Activated T-cell treated with anti-CD3 and anti-CD28 coated beads, Interleukin-2, amount 50 U/mL, for 24 hours (primary cell): ENCODE measurements at regions not wholly inside any gene's neighbourhood (a gene's known extent, or its start where the extent isn't known, plus 50 kb on each side); places are given as distances from the start of the nearest gene placed in this dataset.
"Not testable (repeated sequence)": the region's sequence is repeated elsewhere in the genome, so short reads cannot be mapped to it uniquely, and the experiment has no call there.

ENCODE experiments used
- DNase-seq: peaks from one replicate; pipeline ENCODE4 v3.0.0-alpha.2; 2020
- H3K27ac Mint-ChIP-seq: 2 replicates; pipeline ENCODE4 v1.8.0; 2020; ENCODE audit warnings: mild to moderate bottlenecking, mixed read lengths
- H3K27me3 Mint-ChIP-seq: 2 replicates; pipeline ENCODE4 v1.8.0; 2020; ENCODE audit warnings: mixed read lengths
- H3K36me3 Mint-ChIP-seq: 2 replicates; pipeline ENCODE4 v1.8.0; 2020; ENCODE audit warnings: low read depth, mixed read lengths
- H3K4me1 Mint-ChIP-seq: 2 replicates; pipeline ENCODE4 v1.8.0; 2020; ENCODE audit warnings: low read depth, mixed read lengths
- H3K4me3 Mint-ChIP-seq: 2 replicates; pipeline ENCODE4 v1.8.0; 2020; ENCODE audit warnings: mild to moderate bottlenecking, moderate library complexity, mixed read lengths
- H3K9me3 Mint-ChIP-seq: 2 replicates; pipeline ENCODE4 v1.8.0; 2020; ENCODE audit warnings: mixed read lengths

DNA sequence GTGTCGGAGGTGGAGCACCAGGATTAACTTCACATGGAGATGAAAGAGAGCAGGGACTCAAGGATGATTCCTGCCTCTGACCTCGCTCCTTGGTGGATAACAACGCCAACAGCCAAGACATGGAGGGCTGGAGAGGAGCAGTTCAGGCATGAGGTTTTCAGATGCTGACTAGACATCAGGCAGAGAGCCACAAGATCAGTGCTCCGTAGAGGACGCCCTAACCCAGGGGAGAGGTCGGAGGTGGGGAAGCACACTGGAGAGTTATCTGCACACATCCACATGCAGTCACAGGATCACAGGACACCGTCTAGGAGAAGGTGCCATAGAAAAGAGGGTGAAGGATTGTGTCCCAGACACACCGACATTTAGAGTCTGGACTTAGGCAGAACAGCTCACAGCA, 344.3 kb downstream of the EIPR1 start:
- Mint-ChIP-seq H3K27me3 (no peaks in the 10 kb centered on the region), H3K36me3 (no peaks in the 10 kb centered on the region), H3K9me3 (no peaks in the 10 kb centered on the region), H3K4me1 (no peaks in the 10 kb centered on the region), H3K27ac (no peak overlapping the region), H3K4me3 (no peak overlapping the region)
- DNase-seq: no peak

DNA sequence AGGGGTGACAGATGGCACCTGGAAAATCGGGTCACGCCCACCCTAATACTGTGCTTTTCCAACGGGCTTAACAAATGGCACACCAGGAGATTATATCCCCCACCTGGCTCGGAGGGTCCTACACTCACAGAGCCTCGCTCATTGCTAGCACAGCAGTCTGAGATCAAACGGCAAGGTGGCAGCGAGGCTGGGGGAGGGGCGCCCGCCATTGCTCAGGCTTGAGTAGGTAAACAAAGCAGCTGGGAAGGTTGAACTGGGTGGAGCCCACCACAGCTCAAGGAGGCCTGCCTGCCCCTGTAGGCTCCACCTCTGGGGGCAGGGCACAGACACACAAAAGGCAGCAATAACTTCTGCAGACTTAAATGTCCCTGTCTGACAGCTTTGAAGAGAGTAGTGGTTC, 346.8 kb downstream of the EIPR1 start:
- H3K27ac Mint-ChIP-seq, H3K9me3 Mint-ChIP-seq, H3K4me1 Mint-ChIP-seq, DNase-seq, H3K36me3 Mint-ChIP-seq, H3K27me3 Mint-ChIP-seq, H3K4me3 Mint-ChIP-seq: not testable (repeated sequence)

DNA sequence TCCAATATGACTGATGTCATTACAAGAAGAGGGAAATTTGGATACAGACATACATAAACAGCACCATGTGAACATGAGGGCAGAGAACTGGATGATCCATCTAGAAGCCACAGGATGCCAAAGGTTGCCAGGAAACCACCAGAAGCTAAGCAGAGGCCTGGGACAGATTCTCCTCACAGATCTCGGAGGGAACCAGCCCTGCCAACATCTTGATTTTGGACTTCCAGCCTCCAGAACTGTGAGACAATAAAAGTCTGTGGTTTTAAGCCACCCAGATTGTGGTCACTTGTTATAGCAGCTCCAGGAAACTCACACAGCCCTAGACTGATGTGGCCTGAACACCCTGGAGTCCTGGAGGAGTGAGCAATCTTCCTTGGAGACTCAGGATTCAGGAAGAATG, 351.6 kb downstream of the EIPR1 start:
- Mint-ChIP-seq H3K4me1 (no peaks in the 10 kb centered on the region), H3K27ac (no peak overlapping the region), H3K9me3 (no peaks in the 10 kb centered on the region), H3K27me3 (peaks cover 13% of the 10 kb centered on the region), H3K4me3 (no peak overlapping the region), H3K36me3 (no peaks in the 10 kb centered on the region)
- no peak for DNase-seq

DNA sequence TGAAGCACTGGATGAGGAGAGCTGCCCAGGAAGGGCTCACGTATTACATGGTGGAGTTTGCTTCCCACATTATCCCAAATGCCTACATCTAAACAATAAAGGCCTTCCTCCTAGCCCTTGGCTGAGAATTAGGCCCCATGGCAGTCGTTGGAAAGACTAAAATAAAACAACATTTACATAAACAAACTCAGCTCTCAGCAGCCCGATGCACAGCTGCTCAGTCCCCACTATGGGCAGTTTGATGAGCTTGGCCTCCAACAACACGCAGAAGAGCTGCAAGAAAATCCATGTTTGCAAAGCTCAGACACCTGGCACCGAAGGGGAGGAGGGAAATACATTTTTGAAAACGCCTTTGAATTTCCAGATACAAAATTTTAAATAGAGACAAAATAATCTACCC, 352.4 kb downstream of the EIPR1 start:
- no peaks in the 10 kb centered on the region for H3K36me3 Mint-ChIP-seq

DNA sequence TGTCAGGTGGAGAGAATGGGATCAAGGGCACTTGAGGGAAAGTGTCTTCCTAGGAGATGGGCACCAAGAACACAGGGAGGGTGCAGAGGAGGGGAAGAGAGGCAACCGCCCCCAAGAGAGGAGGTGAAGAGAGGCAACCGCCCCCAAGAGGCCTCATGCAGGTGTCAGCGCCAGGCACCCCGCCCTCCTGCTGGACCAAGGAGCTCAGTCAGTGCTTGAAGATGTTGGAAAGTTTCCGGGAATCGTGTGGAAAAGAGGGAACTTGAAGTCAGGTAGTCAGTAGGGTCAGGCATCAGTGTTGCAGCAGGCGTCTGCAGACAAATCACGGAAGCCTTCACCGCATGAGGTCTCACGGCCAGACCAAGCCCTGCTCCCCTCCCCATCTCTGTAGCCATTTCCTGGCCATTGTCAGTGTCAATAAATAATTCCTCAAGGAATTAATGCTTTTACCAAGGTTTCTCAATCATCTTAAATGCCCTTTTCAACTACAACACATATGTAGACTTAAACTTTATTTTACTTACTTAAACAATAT, 353.1 kb downstream of the EIPR1 start:
- peaks cover 17% of the 10 kb centered on the region for H3K27me3 Mint-ChIP-seq
- H3K4me1 Mint-ChIP-seq: no peaks in the 10 kb centered on the region

More for the DNA sequence above, 352.4 kb downstream of the EIPR1 start:
- Mint-ChIP-seq H3K4me1 (no peaks in the 10 kb centered on the region), H3K9me3 (no peaks in the 10 kb centered on the region), H3K27me3 (peaks cover 13% of the 10 kb centered on the region), H3K4me3 (no peak overlapping the region), H3K27ac (no peak overlapping the region)
- no peak for DNase-seq

DNA sequence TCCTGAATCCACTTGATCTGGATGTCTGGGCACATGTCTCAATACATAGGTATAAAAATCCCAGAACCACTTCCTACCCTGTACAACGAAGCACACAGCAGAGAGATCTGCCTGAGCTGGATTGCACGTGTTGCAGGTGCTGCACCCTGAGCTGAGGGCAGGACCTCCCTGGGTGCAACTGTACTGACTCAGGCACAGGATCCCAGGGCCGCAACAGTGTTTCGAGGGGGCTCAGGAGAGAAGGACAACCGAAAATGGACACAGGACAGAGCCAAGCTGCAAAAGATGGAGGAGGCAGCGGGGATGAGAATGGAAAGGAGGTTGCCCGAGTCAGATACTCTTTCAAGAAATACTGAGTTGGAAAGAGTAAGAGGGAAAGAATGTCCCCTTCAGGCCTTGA, 354.1 kb downstream of the EIPR1 start:
- DNase-seq: no peak
- peaks cover 17% of the 10 kb centered on the region for H3K27me3 Mint-ChIP-seq
- no peaks in the 10 kb centered on the region for H3K36me3 Mint-ChIP-seq
- no peak overlapping the region for H3K27ac Mint-ChIP-seq
- no peaks in the 10 kb centered on the region for H3K9me3 Mint-ChIP-seq
- no peaks in the 10 kb centered on the region for H3K4me1 Mint-ChIP-seq
- H3K4me3 Mint-ChIP-seq: no peak overlapping the region

More for the DNA sequence above, 353.1 kb downstream of the EIPR1 start:
- no peaks in the 10 kb centered on the region for H3K36me3 Mint-ChIP-seq
- no peak overlapping the region for H3K4me3 Mint-ChIP-seq
- DNase-seq: no peak
- no peaks in the 10 kb centered on the region for H3K9me3 Mint-ChIP-seq
- no peak overlapping the region for H3K27ac Mint-ChIP-seq

DNA sequence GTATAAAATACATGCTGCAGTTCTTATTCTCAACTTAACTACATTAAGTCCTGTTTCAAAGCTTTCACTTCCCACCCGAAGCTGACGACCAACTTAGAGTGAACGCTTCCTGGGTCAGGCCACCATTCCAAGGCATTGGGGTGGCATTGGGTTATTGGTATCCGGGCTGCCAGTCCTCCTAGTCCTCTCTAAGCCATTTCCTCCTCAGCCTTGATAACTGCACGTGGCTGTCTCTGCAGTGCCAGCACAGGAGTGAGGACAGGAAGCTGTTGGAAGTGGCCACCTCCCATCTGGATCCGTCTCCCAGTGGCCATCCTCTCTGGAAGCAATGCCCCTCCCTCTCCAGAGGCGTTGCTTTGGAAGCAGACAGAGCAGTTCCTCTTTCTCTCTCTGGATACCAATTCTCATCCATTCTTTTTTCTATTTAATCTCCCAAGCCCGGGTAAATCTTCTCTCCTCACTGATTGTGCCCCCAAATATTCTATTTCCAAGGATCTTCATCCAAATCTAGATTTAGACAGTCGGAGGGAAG, 354.7 kb downstream of the EIPR1 start:
- H3K36me3 Mint-ChIP-seq: no peaks in the 10 kb centered on the region
- no peaks in the 10 kb centered on the region for H3K9me3 Mint-ChIP-seq
- H3K4me3 Mint-ChIP-seq: no peak overlapping the region
- no peaks in the 10 kb centered on the region for H3K4me1 Mint-ChIP-seq
- no peak for DNase-seq
- peaks cover 17% of the 10 kb centered on the region for H3K27me3 Mint-ChIP-seq
- H3K27ac Mint-ChIP-seq: no peak overlapping the region

DNA sequence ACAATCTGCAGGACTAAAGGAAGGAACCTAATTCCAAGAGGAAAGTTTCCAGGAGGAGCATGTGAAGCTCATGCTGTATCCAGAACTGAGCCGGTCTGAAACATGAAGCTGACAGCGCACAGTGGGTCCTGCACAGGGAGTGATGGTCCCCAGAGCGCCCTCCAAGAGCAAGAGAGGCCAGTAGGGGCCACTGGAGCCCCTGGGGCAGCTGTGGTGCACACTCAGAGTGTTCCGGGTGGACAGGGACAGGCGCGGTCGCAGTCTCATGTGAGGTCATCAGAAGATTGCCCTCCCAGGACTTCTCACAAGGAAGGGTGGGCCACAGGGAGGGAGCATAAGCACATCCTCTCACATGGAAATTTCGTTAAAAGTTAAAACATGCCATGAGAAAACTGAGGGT, 355.9 kb downstream of the EIPR1 start:
- H3K4me3 Mint-ChIP-seq: no peak overlapping the region
- no peak for DNase-seq
- H3K27ac Mint-ChIP-seq: no peak overlapping the region
- peaks cover 9% of the 10 kb centered on the region for H3K9me3 Mint-ChIP-seq
- H3K4me1 Mint-ChIP-seq: no peaks in the 10 kb centered on the region
- H3K36me3 Mint-ChIP-seq: no peaks in the 10 kb centered on the region
- H3K27me3 Mint-ChIP-seq: peaks cover 12% of the 10 kb centered on the region

DNA sequence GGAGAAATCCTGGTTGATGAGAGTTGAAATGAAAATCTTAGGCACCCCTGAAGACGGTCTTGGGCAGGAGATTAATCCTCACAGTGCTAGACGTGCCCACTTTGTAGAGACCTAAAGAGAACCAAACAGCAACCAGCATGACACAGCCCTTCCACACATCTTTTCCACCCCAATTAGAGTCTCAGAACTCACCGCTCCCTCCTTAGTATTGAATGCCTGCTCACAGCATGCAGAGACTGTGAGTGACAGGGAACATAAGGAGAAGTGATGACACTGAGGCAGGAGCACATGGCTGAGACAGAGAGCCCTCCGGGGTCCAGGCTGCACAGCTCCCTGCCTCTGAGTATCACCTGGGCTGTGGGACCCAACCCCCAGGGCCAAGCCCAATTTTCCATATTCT, 367.6 kb downstream of the EIPR1 start:
- Mint-ChIP-seq H3K4me1 (no peaks in the 10 kb centered on the region), H3K4me3 (no peak overlapping the region), H3K36me3 (no peaks in the 10 kb centered on the region), H3K9me3 (peaks cover 19% of the 10 kb centered on the region), H3K27me3 (peaks cover 51% of the 10 kb centered on the region), H3K27ac (no peak overlapping the region)
- DNase-seq: no peak

DNA sequence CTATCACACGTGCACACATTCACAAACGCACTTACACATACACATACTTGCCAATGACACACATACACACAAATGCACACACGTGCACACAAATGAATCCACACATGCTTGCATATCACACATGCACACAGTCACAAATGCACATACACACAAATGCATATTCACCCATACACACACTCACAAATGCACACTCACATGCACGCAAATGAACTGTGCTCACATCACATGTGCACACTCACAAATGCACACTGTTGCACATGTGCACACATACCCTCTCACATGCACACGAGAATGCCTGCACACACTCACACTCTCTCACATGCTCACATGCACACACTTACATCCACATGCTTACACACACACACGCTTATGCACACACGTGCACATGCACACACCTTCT, 368.1 kb downstream of the EIPR1 start:
- no peak for DNase-seq
- Mint-ChIP-seq H3K9me3 (peaks cover 19% of the 10 kb centered on the region), H3K4me1 (no peaks in the 10 kb centered on the region), H3K27me3 (peaks cover 53% of the 10 kb centered on the region), H3K4me3 (no peak overlapping the region), H3K27ac (no peak overlapping the region), H3K36me3 (no peaks in the 10 kb centered on the region)

DNA sequence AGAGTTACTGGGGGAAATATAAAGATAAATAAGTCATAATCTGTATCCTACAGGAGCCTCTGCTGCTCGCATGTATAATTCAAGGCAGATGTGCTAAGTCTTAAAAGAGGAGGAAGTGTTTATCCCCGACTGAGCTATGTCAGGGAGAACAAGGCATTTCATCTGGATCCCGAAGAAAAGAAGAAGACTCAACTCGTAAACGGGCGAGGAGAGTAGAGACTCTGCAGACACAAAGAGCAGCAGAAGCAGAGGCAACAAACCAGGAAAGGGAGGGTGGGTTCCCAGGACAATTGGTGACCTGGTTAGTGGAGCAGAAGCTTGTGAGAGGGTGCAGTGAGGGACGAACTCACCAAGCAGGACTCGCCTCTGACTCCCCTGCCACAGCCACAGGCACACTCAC, 368.6 kb downstream of the EIPR1 start:
- Mint-ChIP-seq H3K4me3 (no peak overlapping the region), H3K9me3 (peaks cover 17% of the 10 kb centered on the region), H3K27me3 (peaks cover 58% of the 10 kb centered on the region), H3K4me1 (no peaks in the 10 kb centered on the region), H3K36me3 (no peaks in the 10 kb centered on the region), H3K27ac (no peak overlapping the region)
- no peak for DNase-seq

DNA sequence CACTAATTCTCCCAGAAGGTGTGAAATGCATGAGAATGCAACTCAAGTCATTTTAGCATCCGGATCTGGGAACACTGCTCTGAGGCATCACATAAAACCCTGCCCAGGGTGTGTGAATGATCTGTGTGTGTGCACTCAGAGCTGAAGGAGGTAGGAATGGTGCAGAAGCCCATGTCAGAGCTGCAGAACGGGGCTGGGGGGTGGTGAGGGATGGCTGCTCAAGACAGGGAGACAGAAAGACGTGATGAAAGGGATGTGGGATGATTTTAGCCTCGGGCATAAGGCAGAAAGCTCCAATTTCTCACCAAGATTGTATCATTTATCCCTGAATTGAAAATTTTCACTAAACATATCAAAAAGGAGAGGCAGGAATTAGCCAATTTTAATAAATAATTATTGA, 369.1 kb downstream of the EIPR1 start:
- DNase-seq: no peak
- H3K27me3 Mint-ChIP-seq: peaks cover 59% of the 10 kb centered on the region
- H3K27ac Mint-ChIP-seq: no peak overlapping the region
- H3K4me3 Mint-ChIP-seq: no peak overlapping the region
- peaks cover 13% of the 10 kb centered on the region for H3K9me3 Mint-ChIP-seq
- no peaks in the 10 kb centered on the region for H3K4me1 Mint-ChIP-seq
- H3K36me3 Mint-ChIP-seq: no peaks in the 10 kb centered on the region

DNA sequence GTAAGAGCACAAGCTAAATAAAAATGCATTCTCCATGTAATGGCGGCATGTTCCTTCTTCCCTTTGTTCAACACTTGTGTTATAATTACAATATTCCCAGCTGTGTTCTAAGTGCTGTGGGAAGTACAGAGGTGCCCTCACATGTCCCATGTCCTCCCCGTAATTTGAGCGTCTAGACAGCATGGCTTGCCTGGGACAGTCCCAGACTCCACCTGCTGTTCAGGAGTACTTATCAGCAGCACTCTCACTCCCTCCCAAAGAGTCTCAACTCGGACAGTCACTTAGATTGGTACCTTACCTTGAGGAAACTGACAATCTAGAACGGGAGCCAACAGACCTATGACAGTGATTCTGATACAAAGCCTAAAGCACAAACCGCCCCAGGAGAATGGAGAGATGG, 370.5 kb downstream of the EIPR1 start:
- DNase-seq: no peak
- Mint-ChIP-seq H3K4me1 (no peaks in the 10 kb centered on the region), H3K27ac (no peak overlapping the region), H3K4me3 (no peak overlapping the region), H3K27me3 (peaks cover 54% of the 10 kb centered on the region), H3K36me3 (no peaks in the 10 kb centered on the region), H3K9me3 (peaks cover 2% of the 10 kb centered on the region)

DNA sequence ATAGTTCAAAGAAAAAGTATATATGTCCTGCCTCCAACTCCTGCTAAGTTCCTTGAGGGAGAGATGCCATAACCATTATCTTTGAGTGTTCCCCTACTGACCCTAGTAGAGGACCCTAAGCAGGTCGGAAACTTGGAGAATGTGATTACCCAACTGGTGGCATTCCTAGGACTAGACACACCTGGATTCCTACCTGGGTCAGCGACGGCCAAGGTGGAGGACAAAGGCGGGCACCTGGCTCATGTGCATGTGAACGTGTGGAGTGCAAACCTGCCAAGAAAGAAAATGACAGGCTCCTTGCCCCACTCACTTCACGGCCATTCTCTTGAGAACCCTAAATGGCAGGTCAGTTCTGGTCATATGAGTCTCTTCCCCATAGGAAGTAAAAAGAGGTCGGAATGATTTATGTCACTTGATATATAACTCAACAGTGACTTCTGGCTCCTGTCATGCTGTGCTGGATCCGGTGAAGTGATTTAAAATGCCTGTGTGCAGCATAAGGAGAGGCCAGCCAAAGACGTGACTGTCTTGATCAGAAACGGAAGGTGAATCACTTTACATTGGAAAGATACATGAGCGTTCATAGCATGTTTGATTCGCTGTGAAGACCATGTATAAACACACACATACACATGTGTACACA, 371.6 kb downstream of the EIPR1 start:
- Mint-ChIP-seq H3K4me1 (peaks cover 2% of the 10 kb centered on the region), H3K27me3 (peaks cover 55% of the 10 kb centered on the region), H3K36me3 (no peaks in the 10 kb centered on the region), H3K9me3 (no peaks in the 10 kb centered on the region), H3K27ac (no peak overlapping the region), H3K4me3 (no peak overlapping the region)
- no peak for DNase-seq

DNA sequence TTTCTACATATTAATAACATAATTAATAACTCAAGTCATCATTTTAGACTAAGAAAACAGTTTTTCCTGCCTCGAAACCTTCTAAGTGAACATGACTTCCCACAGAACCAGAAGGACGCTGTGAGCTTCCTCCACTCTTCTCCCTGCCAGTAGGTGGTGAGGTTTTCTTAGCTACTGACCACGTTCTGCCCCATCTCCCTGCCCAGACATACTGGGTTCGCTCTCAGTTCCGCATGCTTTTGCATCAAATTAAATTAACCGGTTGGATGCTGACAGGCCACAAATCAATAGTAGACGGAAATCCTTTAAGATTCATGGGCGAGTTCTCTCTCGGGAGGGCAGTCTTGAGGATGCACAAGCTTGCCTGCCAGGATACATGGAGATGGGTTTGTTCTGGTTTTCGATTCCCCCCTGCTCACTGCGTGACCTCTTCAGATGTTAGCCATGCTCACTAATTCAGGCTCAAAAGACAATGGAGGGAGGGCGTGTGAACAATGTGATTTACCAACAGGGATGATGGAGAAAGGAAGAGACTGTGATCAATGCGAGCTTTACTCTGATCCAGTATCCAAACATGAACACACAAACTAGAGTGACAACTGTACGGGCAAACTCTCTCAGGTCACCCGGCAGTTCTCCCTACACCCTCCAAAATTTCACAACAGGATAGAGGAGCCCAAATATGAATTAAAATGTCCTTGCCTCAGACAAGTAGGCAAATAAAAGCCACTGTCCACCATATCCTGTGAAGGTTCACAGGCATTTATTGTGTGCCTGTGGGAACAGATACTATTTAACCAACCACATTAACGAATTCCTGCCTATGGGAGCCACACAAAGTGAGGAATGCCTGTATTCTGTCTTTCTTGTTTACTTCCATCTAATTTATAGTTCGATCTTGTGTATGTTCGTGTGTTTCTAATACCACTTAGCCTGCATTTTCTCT, 375.7 kb downstream of the EIPR1 start:
- Mint-ChIP-seq H3K4me3 (no peak overlapping the region), H3K36me3 (no peaks in the 10 kb centered on the region), H3K27me3 (peaks cover 30% of the 10 kb centered on the region), H3K9me3 (no peaks in the 10 kb centered on the region), H3K27ac (no peak overlapping the region), H3K4me1 (peaks cover 2% of the 10 kb centered on the region)
- DNase-seq: no peak
